GM10266 (cell line): ENCODE measurements at regions not wholly inside any gene's neighbourhood (a gene's known extent, or its start where the extent isn't known, plus 50 kb on each side); places are given as distances from the start of the nearest gene placed in this dataset.

Experiments
- DNase-seq: peaks from one replicate; pipeline ENCODE4 v3.0.0; 2012; ENCODE audit errors: extremely low spot score
- CTCF ChIP-seq: IDR thresholded peaks from 2 replicates; pipeline ENCODE4 v1.5.1; 2012; ENCODE audit warnings: mild to moderate bottlenecking, low read depth; ENCODE audit not compliant: control insufficient read depth, insufficient read depth; ENCODE audit errors: missing control alignments

- DNase-seq: no peak
- no peak for TF ChIP-seq CTCF
These were observed 181.7 kb downstream of the C9orf50 start for GRCh38 chr9:129439242-129439641.

GRCh38 chr9:129437626-129438323 lies 183.1 kb downstream of the C9orf50 start:
- no peak for TF ChIP-seq CTCF
- DNase-seq: no peak

GRCh38 chr9:129436751-129437625 lies 183.9 kb downstream of the C9orf50 start:
- DNase-seq: no peak
- TF ChIP-seq CTCF: no peak

GRCh38 chr9:129435988-129436717 lies 184.7 kb downstream of the C9orf50 start:
- no peak for TF ChIP-seq CTCF
- DNase-seq: no peak

GRCh38 chr9:129435291-129435690 lies 185.6 kb downstream of the C9orf50 start:
- DNase-seq: no peak

GRCh38 chr9:129434187-129434586 lies 186.7 kb downstream of the C9orf50 start:
- no peak for TF ChIP-seq CTCF
- DNase-seq: no peak

More at GRCh38 chr9:129435291-129435690, 185.6 kb downstream of the C9orf50 start:
- TF ChIP-seq CTCF: no peak
